ENCODE measurements at regions not wholly inside any gene's neighbourhood (a gene's known extent, or its start where the extent isn't known, plus 50 kb on each side); places are given as distances from the start of the nearest gene placed in this dataset.

GRCh38 chr2:12948231-12948960 is 231.7 kb downstream of the TRIB2 start:
- no peaks in the 10 kb centered on the region for H3K27me3 ChIP-seq
- H3K9me3 ChIP-seq: no peaks in the 10 kb centered on the region
- intact Hi-C loops (cut with DNase I): no loop called here
- no peak overlapping the region for H3K27ac ChIP-seq
- ATAC-seq: no peak
- no peaks in the 10 kb centered on the region for H3K36me3 ChIP-seq
- 51% methylated on average over 8 of the region's 9 CpGs for WGBS (ENCODE audit: insufficient coverage, low coverage, low lambda C conversion rate, missing lambda C conversion rate)
- TF ChIP-seq CTCF (IDR thresholded peaks at IDR 0.05) (no peak), POLR2A (IDR thresholded peaks at IDR 0.05) (no peak)
- no peaks in the 10 kb centered on the region for H3K4me1 ChIP-seq
- DNase-seq: no peak
- no peak overlapping the region for H3K4me3 ChIP-seq

GRCh38 chr2:12948961-12949353 is 232.2 kb downstream of the TRIB2 start:
- H3K27ac ChIP-seq: no peak overlapping the region
- WGBS (ENCODE audit: insufficient coverage, low coverage, low lambda C conversion rate, missing lambda C conversion rate): 40% methylated on average over 1 of the region's 2 CpGs

GRCh38 chr2:12949406-12949805 is 232.7 kb downstream of the TRIB2 start:
- TF ChIP-seq POLR2A (IDR thresholded peaks at IDR 0.05) (no peak), CTCF (IDR thresholded peaks at IDR 0.05) (no peak)
- Histone ChIP-seq H3K27me3 (no peaks in the 10 kb centered on the region), H3K4me1 (no peaks in the 10 kb centered on the region), H3K9me3 (no peaks in the 10 kb centered on the region), H3K4me3 (no peak overlapping the region), H3K36me3 (no peaks in the 10 kb centered on the region), H3K27ac (no peak overlapping the region)
- ATAC-seq: no peak
- intact Hi-C loops (cut with DNase I): no loop called here
- WGBS (ENCODE audit: insufficient coverage, low coverage, low lambda C conversion rate, missing lambda C conversion rate): 20% methylated on average over 1 of the region's 1 CpG
- DNase-seq: no peak

More at GRCh38 chr2:12948961-12949353, 232.2 kb downstream of the TRIB2 start:
- no peaks in the 10 kb centered on the region for H3K9me3 ChIP-seq
- no peak for DNase-seq
- H3K27me3 ChIP-seq: no peaks in the 10 kb centered on the region
- H3K4me3 ChIP-seq: no peak overlapping the region
- TF ChIP-seq CTCF (IDR thresholded peaks at IDR 0.05): no peak
- TF ChIP-seq POLR2A (IDR thresholded peaks at IDR 0.05): no peak
- ATAC-seq: no peak
- H3K36me3 ChIP-seq: no peaks in the 10 kb centered on the region
- no peaks in the 10 kb centered on the region for H3K4me1 ChIP-seq
- intact Hi-C loops (cut with DNase I): no loop called here

GRCh38 chr2:12950174-12950573 is 233.4 kb downstream of the TRIB2 start:
- intact Hi-C loops (cut with DNase I): no loop called here
- Histone ChIP-seq H3K9me3 (no peaks in the 10 kb centered on the region), H3K36me3 (no peaks in the 10 kb centered on the region), H3K27me3 (no peaks in the 10 kb centered on the region), H3K27ac (no peak overlapping the region), H3K4me3 (no peak overlapping the region), H3K4me1 (no peaks in the 10 kb centered on the region)
- 71% methylated on average over 3 of the region's 3 CpGs for WGBS (ENCODE audit: insufficient coverage, low coverage, low lambda C conversion rate, missing lambda C conversion rate)
- no peak for TF ChIP-seq POLR2A (IDR thresholded peaks at IDR 0.05)
- no peak for TF ChIP-seq CTCF (IDR thresholded peaks at IDR 0.05)
- ATAC-seq: no peak
- DNase-seq: no peak

All from right lobe of liver (tissue), 6 donors.